Nephron (organoid): ENCODE measurements at regions not wholly inside any gene's neighbourhood (a gene's known extent, or its start where the extent isn't known, plus 50 kb on each side); places are given as distances from the start of the nearest gene placed in this dataset.

ENCODE experiments used
- H3K27ac Mint-ChIP-seq, 3 experiments: 2 replicates each; pipeline ENCODE4 v1.8.0; 2020; ENCODE audit warnings: mixed read lengths in 3 of 3, mild to moderate bottlenecking in 2 of 3, moderate library complexity in 1 of 3
- H3K27me3 Mint-ChIP-seq: 2 replicates; pipeline ENCODE4 v1.8.0; 2021; ENCODE audit warnings: low read depth, mild to moderate bottlenecking, moderate library complexity, mixed read lengths
- H3K36me3 Mint-ChIP-seq: 2 replicates; pipeline ENCODE4 v1.8.0; 2020; ENCODE audit warnings: low read depth, mixed read lengths
- H3K4me1 Mint-ChIP-seq: 2 replicates; pipeline ENCODE4 v1.8.0; 2020; ENCODE audit warnings: mixed read lengths
- H3K4me3 Mint-ChIP-seq, 3 experiments: 2 replicates each; pipeline ENCODE4 v1.8.0; 2020; ENCODE audit warnings: mild to moderate bottlenecking in 3 of 3, mixed read lengths in 3 of 3, moderate library complexity in 2 of 3
- H3K9me3 Mint-ChIP-seq: 2 replicates; pipeline ENCODE4 v1.8.0; 2020; ENCODE audit warnings: mixed read lengths
- TF ChIP-seq, protein P1 (sequence below), 3 experiments: fragments of 200-600 bp; sonication (generic); IDR thresholded peaks; one replicate each; pipeline ENCODE4 v1.5.0; 2021; ENCODE audit warnings: antibody characterized with exemption in 3 of 3; ENCODE audit not compliant: unreplicated experiment in 3 of 3

DNA sequence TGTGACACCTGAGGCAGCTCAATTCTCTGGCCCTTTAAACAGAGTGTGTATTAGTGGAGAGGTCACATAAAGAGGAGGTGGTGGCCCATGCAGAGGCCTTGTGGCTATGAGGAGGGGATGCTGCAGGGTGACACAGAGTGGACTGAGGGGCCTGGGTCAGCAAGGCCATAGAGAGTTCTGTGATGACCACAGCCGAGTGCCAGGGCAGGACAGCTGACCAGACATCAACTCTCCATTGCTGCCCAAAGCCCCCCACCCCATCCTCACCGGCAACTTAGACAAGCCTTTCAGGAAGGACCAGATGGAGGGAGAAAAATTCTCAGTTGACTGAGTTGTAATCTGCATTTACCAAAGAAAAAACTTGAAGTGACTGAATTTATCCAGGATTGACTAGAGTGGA lies 378.1 kb downstream of the RPS24 start:
- peaks cover 57% of the 10 kb centered on the region for H3K4me1 Mint-ChIP-seq
- H3K4me3 Mint-ChIP-seq = no peak overlapping the region
- TF ChIP-seq, protein P1, sequence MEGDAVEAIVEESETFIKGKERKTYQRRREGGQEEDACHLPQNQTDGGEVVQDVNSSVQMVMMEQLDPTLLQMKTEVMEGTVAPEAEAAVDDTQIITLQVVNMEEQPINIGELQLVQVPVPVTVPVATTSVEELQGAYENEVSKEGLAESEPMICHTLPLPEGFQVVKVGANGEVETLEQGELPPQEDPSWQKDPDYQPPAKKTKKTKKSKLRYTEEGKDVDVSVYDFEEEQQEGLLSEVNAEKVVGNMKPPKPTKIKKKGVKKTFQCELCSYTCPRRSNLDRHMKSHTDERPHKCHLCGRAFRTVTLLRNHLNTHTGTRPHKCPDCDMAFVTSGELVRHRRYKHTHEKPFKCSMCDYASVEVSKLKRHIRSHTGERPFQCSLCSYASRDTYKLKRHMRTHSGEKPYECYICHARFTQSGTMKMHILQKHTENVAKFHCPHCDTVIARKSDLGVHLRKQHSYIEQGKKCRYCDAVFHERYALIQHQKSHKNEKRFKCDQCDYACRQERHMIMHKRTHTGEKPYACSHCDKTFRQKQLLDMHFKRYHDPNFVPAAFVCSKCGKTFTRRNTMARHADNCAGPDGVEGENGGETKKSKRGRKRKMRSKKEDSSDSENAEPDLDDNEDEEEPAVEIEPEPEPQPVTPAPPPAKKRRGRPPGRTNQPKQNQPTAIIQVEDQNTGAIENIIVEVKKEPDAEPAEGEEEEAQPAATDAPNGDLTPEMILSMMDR (IDR thresholded peaks at IDR 0.05; ENCODE audit: unreplicated experiment in 3 of 3) = no peak
- no peaks in the 10 kb centered on the region for H3K9me3 Mint-ChIP-seq
- no peaks in the 10 kb centered on the region for H3K36me3 Mint-ChIP-seq
- H3K27me3 Mint-ChIP-seq = peaks cover 7% of the 10 kb centered on the region
- peak overlapping the region; percentile 45 to 95 (median 66) for H3K27ac Mint-ChIP-seq

DNA sequence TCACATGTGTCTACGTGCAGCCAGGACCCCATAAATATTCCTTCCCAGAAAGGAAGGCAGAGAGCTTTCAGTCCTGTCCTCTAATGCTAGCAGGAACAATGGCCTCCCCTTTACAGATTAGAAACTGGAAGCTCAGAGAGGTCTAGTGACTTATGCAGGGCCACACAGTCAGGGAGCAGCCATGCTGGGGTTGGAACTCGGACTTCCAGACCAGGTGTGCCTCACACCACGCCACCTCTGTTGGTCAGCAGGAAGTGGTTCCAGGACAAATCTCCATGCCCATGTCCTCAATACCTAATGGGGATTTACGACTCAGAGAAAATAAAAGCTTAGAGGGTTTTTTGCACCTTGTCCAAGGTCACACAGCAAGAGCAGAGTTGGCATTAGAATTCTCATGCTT lies 378.9 kb downstream of the RPS24 start:
- peak overlapping the region; percentile 45 to 95 (median 68) for H3K27ac Mint-ChIP-seq
- H3K36me3 Mint-ChIP-seq = no peaks in the 10 kb centered on the region
- peaks cover 49% of the 10 kb centered on the region for H3K4me1 Mint-ChIP-seq
- H3K4me3 Mint-ChIP-seq = no peak overlapping the region
- H3K9me3 Mint-ChIP-seq = no peaks in the 10 kb centered on the region
- peaks cover 8% of the 10 kb centered on the region for H3K27me3 Mint-ChIP-seq
- TF ChIP-seq, protein P1 (IDR thresholded peaks at IDR 0.05; ENCODE audit: unreplicated experiment in 3 of 3) = no peak

DNA sequence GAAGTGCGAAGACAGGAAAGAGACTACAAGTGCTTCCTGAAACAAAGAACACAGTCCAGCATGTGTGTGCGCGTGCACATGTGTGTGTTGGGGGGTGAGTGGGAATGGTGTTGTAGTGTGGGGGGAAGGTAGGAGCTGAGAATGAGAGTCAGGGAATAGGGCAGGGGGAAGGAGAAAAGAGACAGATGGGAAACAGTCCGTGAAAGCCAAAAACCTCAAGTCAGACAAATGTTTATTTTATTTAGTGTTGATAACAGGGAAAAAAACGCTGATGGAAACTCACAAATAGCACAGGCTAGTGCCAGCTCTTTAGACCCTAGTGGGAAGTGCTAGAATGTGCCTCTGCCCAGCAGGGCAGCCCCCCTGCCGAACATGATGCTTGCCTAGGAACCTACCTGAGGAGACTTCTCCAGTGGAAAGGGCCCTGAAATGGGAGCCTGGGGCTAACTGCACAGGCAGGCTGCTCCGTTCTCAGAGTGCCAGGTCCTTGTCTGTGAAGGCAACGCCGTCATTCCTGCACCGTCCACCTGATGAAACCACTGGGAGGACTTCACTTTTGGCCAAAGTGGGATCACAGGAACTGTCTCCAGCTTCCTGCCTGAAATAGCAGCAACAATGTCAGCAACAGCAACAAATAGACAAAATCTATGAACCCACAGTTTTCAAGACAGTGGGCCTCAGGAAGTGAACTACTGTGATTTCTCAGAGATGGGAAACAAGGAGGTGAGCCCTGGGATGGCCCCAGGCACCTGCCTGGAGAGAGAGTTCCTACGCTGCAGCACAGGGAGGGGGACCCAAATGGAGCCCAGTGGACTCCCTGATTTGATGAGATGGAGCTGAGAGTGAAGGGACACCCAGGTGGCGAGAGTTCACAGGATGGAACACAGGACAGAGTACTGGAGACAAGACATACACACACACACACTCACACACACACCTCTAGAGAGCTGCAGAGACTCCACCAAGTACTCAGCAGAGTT lies 379.7 kb downstream of the RPS24 start:
- peaks cover 42% of the 10 kb centered on the region for H3K4me1 Mint-ChIP-seq
- TF ChIP-seq, protein P1 (IDR thresholded peaks at IDR 0.05; ENCODE audit: unreplicated experiment in 3 of 3) = no peak
- no peaks in the 10 kb centered on the region for H3K36me3 Mint-ChIP-seq
- H3K9me3 Mint-ChIP-seq = no peaks in the 10 kb centered on the region
- peak overlapping the region; percentile 42 to 95 (median 45) for H3K27ac Mint-ChIP-seq
- H3K4me3 Mint-ChIP-seq = no peak overlapping the region
- peaks cover 8% of the 10 kb centered on the region for H3K27me3 Mint-ChIP-seq

DNA sequence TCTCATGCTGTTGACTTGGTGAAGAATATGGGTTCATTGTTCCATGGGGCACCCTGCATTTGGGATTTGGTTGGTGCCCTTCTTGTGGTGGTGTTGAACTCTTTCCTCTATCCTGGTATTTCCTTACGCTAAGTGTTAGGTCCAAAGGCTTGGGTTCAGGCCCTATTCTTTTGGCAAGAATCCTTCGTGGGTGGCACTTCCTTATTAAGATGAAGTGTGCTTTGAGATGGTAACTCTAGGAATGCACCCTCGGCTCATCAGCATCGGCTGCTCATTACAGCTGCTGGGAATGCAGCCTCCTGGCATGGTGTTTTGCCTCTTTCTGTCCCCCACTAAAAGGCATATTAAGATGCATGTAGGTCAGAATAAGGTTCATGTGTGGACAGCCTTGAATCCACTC lies 380.7 kb downstream of the RPS24 start:
- Mint-ChIP-seq H3K4me3 (no peak overlapping the region), H3K4me1 (peaks cover 39% of the 10 kb centered on the region), H3K9me3 (no peaks in the 10 kb centered on the region), H3K27ac (peak overlapping the region in 1 of 3 experiments; percentile 95), H3K36me3 (no peaks in the 10 kb centered on the region), H3K27me3 (peaks cover 8% of the 10 kb centered on the region)
- TF ChIP-seq, protein P1 (IDR thresholded peaks at IDR 0.05; ENCODE audit: unreplicated experiment in 3 of 3) = no peak

DNA sequence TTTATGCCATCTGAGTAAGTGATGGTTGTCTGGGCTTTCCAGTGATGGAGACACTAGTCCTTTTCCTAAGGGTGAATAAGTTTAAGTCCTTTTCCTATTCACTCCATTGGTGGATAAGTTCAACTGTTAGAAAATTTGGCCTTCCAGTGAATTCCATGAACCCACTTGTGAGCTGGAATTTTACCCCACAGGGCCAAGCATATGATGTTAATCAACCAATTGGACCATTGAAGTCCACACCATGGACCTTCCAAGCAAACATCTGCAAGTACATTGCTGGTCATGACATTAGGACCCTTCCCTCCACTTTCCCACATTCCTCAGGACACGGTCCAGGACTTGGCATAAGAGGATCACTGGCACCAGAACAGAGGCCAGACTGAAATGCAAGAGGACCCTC lies 381.4 kb downstream of the RPS24 start:
- Mint-ChIP-seq H3K27me3 (peaks cover 8% of the 10 kb centered on the region), H3K27ac (peak overlapping the region; percentile 28 to 74 (median 30)), H3K9me3 (no peaks in the 10 kb centered on the region), H3K36me3 (no peaks in the 10 kb centered on the region), H3K4me3 (no peak overlapping the region), H3K4me1 (peaks cover 39% of the 10 kb centered on the region)
- TF ChIP-seq, protein P1 (IDR thresholded peaks at IDR 0.05; ENCODE audit: unreplicated experiment in 3 of 3) = no peak
